NCI-H1930 (cell line): ENCODE measurements at regions not wholly inside any gene's neighbourhood (a gene's known extent, or its start where the extent isn't known, plus 50 kb on each side); places are given as distances from the start of the nearest gene placed in this dataset.
A peak's percentile ranks its signal among the peaks of the same experiment; 100 is the strongest.
"Not testable (repeated sequence)": the region's sequence is repeated elsewhere in the genome, so short reads cannot be mapped to it uniquely, and the experiment has no call there.

Experiments used
- DNase-seq, 2 experiments: peaks; one replicate each; lab custom pipeline; 2025; lab: John Stamatoyannopoulos, UW

DNA sequence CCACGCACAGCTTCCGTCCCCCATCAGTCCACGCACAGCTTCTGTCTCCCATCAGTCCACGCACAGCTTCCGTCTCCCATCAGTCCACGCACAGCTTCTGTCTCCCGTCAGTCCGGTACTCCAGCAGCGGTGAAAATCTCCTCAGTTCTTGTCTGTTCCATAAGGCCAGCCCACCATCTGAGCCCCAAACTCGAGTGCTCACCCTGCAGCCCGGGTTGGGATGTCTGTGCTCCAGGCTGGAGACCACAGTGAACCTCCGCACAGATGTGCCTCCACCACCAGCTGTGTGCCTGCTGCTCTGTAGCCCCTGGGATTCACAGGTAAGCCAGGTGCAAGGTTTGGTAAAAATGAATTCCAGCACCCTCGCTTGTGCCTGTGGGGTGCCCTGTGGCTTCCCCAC is 258.6 kb downstream of the NPHP4 start:
- no peak for DNase-seq

DNA sequence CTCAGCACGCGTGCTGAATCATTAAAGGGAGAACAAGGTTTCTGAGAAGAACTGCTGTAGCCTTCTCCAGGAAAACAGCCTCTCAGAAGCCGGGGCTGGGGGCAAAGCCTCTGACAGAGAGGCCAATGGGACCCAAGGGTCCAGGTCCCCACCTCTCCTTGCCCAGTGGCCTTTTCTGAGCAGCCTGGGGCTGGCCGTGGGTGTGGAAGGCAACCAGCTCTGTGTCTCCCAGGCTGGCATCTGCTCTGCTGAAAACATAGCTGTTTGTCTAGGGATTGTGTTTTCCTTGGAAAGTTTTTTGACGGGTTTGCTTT is 261.2 kb downstream of the NPHP4 start:
- no peak for DNase-seq

DNA sequence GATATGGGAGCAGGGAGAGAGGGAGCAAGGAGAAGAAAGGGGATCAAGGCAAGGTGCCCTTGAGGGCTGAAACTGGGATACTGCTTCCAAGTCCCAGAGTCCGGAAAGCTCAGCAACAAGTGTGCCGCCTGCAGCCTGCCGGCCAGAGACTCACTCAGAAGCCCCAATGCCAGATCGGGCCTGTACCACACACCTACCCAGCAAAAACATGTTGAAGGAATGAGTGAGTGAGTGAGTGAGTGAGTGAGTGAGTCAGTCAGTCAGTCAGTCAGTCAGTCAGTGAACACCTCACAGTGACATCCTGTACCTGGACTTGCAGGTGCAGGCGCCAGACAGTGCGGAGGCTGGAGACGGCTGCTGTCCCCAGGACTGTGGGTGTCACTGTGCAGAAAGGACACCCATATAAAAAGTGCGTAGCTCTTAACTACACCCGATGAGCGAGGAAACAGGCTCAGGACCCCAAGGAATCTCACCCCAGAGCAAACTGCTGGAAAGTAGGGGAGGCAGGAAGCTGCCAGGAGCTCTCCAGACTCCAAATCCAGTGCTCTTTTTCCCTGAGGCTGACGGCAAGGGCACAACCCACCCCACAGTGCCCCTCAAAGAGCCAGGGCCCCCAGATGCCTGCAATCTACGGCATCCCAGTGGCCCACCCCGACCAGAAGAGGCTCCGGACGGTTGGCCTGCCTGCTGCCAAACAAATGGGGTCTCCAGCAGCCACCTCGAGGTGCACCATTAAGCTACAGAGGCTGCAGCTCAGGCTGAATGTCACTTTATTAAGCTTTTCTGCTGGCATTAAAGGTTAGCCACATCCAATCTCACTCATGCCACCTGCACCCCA is 261.7 kb downstream of the NPHP4 start:
- DNase-seq: no peak

DNA sequence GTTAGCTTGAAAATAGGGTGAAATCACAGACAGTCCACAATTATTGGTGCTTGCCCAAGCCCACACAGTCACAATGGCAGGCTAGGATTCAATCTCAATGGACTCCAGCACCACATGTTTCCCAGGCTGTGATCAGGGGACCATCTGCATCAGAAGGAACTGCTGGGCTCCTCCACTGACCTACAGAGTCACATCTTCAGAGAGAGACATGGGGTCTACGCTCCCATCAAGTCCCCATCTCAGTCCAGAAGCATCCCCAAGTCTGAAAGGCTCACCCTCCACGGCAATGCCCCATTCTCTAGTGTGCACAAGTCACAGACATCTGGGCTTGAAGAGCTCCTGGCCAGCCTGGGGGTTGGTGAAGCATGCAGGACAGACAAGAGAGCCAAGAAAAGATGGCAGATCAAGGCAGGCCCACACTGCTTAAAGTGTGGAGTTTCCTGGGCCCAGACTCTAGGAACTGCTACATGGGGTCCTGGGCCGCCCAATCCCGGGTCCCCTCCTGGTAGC is 262.5 kb downstream of the NPHP4 start:
- no peak for DNase-seq

DNA sequence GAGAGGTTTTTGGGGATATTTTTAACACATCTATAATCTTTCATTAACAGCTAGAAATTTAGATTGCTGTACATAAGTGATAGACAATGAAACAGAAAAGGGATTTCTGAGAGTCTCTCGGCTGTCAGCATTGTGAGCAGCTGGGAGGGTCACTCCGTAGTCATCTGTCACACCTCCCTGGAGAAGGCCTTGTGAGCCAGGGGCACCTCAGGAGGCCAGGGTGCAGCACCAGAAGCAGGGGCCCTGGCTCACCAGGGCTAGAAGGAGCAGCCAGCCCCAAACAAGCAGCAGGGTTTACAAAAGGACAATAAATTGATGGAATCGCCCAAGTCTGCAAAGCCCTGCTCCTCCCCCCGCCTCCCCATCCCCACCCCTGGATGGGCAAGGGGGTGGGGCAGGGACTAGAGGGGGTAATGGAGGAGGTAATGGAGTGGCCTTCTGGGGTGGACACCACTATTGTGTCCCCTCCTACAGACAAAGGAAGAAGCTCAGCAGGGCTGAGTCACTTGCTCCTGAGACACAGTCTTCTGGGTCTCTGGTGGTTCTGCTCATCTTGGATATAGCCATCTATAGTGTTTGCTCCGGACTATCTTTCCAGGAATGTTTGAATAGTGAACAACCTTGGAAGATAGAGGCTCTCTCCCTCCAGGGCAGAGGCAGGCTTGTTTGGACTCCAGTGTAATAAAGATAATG is 263.4 kb downstream of the NPHP4 start:
- DNase-seq: no peak

DNA sequence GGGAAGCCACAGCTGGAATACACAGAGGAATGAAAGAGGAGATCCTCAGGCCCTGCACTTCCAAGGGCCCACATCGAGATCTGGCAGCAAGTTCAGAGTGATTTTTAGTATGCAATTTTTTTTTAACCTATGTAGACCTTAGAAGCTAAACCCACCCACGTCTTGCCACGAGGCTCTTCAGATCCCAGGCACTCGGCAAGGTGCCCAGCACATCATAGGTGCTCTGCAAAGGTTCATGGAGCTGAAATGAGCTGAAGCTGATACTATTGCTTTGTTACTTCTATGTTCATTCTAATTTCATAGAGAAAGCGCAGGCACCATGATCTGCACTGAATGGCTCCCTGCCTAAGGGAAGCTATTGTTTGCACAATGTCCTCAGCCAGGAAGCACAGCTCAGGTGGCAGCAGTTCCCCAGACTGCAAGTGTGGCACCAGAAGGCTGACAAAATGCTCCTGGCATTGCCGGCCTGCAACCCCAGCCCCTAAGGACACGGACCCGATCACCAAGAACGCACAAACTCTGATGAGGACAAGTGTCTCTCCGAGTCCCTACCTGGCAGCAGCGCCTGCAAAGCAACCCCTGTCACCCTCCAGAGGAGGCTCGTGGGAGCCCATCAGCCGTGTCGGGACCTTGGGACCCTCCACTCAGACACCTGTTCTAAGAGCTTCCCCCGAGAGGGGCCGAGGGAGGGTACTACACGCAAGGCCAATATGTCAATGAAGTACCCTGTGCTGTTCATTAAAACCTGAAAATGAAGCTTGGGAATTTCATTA is 264.2 kb downstream of the NPHP4 start:
- DNase-seq: no peak

DNA sequence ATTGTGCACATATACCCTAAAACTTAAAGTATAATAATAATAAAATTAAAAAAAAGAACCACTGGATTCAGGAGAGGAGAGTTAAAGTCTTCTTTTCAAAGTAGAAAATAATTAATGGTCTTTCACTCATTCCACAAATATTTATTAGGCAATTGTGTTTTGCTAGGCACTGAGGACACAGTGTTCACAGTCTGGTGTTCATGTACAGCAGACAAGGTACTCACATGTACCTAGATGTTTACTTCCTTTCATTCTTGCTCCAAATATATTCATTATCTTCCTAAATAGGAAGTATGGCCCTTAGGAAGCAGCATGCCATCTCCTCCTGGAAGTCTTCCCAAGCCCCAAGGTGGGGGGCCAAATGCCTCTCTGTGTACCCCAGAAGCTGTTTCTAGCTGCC is 265.0 kb downstream of the NPHP4 start:
- DNase-seq: no peak

DNA sequence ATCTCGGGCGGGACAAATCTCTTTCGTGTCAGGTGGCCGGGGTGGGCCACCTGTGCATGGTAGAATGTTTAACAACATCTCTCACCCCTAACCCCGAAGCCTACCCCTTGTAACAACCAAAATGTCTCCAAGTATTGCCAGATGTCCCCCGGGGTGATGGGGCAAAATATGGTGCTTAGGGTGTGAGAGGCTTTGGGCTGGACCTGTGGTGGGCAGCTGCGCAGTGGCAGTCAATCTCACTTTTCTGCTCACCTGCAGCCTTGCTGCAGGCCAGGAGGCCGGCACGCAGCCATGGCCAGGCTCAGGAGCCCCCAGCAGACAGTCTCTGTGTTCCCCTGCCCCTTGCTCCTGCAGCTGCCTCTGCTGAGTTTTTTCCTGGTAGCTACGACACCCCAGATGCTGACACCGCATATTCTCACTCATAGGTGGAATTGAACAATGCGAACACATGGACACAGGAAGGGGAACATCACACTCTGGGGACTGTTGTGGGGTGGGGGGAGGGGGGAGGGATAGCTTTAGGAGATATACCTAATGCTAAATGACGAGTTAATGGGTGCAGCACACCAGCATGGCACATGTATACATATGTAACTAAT is 265.5 kb downstream of the NPHP4 start:
- DNase-seq: not testable (repeated sequence)

DNA sequence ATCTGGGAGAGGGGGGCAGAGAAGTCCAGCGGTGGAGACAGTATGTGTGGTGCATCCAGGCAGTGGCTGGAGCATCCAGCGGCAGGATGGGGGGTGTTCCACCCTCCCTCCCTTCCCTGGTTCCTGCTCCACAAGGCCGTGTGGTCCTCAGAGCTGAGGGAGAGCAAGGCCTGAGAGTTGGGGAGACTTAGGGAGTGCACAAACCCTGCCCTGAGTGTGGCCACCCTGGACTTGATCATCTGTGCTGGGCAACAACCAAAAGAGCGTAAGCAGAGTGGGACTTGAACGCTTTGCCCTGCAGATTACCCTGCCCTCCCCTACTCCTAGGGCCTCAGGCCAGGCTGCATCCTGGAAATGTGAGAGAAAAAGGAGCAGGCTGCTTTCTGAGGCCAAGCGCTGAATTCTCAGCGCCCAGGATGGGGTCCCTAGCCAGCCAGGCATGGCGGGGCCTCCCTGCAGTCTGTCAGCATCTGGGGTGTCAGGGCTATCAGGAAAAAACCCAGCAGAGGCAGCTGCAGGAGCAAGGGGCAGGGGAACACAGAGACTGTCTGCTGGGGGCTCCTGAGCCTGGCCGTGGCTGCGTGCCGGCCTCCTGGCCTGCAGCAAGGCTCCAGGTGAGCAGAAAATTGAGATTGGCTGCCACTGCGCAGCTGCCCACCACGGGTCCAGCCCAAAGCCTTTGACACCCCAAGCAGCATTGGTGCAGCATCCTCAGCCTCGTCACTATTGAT is 266.2 kb downstream of the NPHP4 start:
- DNase-seq: no peak

DNA sequence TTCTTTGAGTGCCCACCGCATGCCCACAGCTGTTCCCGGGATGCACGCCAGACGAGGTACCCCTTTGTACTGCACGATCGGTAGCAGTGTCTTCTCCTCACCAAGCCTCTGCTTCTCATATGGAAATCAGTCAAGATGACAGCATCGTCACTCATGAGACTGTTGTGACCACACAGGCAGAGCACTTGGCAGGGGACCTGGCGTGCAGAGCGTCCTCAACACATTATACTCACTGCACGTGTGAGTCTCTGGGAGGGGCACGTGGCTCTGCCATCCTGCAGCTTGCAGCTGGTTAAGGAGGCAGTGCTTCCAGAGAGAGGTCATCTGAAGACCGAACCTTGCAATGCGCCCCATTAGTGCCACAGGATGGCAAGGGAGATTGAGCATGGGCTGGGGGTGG is 266.8 kb downstream of the NPHP4 start:
- DNase-seq: no peak

DNA sequence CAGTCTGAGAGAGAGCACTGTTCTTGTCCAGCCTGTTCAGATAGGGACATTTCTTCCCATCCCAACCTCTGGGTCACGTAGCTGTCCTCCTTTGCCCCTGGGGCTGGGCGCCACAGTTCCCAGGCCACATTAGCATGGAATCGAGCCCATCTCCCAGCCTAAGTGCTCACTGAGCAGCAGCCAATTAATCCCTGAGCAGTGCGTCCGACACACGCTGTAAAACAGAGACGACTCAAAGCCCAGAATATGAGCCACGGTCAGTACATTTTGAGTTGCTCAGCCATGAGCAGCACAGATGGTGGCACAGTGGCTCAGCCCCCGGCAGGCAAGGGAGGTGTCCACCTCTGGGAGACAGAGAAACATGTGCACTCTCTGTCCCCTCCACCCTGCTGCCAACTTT is 267.4 kb downstream of the NPHP4 start:
- no peak for DNase-seq

DNA sequence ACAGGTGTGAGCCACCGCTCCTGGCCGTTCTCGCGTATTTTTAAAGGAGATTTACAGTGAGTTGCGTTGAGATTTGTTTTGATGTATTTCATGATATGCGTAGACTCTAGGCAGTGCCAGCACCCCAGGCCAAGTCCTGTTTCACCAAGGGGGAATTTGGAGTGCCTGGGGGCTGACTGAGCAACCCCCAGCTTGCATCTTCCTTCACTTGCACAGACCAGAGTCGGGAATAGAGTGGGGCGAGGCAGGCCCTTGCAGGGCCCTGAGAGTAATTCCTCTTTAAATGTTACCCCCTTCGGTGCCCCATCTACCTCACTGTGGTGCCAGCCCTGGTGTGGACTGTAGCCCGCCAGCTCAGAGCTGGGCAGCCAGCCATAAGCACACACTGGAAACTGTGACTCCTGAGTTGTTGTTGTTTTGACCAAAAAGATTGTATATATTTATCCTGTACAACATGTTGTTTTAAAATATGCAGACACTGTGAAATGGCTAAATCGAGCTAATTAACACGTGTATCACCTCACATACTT is 269.5 kb downstream of the NPHP4 start:
- no peak for DNase-seq

DNA sequence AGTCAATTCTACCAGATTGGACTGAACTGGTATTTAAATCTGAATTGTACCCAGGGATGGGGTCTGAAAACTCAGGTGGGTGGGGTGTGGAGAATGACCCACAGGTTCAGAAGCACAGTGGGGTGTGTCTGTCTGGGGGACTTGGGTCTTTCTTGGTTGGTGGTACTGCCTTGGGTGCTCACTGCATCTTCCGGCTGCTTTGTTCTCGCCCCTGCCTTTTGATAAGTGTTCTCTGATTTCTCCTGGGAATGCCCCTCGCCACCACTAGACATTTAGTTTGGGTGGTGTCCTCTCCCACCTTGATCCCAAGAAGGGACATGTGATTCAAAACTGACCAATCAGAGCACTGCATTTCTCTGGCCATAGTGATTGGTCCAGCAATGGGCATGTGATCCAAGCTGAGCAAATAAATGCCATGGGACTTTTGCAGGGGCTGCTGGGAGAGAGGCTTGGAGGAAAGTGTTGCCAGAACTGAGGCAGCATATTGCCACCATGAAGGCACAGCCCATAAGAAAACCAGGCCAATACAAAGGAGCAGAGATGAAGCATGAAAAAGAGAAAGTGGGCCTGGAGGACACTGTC is 270.5 kb downstream of the NPHP4 start:
- DNase-seq: no peak

DNA sequence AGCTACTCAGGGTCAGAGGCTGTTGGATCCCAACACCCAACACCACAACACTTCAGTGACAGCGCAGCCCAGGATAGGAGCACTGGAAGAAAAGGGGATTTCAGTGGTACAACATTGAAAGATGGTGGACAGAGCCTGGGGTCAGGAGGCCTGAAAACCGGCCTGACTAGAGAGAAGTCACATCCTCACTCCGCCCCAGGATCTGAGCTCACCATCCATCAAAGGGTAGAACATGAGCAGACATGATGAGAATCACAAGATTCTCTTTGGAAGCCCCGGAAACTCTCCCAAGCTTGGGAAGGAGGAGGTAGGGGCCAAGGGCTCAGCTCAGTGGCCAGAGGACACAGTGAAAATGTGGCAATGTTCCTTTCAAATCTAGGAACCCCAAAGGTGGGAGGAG is 271.3 kb downstream of the NPHP4 start:
- no peak for DNase-seq

DNA sequence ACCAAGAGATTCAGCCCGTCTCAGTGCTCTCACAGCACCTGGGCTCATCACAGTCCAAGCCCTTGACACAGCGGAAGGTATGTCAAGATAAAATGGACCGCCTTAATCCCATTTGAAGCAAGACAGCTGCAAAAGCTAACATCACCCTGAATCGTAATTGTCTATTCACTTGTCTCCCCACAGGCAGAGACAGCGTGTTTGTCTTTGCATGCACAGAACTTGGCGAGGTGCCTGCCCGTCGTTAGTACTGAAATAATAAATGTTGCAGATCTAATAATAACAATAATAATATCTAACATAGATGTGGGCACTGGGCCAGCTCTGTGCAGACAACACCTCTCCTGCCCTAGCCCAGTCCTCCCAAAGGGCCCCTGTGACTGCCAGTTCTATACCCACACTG is 271.7 kb downstream of the NPHP4 start:
- no peak for DNase-seq

DNA sequence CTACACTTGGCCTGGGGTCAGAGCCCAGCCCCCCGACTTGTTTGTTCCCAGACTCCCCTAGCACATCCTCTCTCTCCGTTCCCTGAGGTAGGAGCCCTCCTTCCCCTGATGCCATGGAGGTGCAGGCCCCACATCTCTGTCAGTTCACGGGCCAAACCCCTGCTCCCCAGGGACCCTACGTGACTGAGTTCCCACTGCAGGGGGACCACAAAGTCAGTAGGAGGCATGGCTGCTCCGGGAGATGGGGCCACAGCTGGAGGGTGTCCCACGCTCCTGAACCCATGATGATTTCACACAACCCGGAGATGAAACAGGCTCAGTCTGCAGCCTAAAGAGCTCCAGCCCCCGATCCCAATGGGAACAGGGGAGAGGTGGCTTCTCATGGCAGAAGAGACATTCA is 272.2 kb downstream of the NPHP4 start:
- DNase-seq: no peak

DNA sequence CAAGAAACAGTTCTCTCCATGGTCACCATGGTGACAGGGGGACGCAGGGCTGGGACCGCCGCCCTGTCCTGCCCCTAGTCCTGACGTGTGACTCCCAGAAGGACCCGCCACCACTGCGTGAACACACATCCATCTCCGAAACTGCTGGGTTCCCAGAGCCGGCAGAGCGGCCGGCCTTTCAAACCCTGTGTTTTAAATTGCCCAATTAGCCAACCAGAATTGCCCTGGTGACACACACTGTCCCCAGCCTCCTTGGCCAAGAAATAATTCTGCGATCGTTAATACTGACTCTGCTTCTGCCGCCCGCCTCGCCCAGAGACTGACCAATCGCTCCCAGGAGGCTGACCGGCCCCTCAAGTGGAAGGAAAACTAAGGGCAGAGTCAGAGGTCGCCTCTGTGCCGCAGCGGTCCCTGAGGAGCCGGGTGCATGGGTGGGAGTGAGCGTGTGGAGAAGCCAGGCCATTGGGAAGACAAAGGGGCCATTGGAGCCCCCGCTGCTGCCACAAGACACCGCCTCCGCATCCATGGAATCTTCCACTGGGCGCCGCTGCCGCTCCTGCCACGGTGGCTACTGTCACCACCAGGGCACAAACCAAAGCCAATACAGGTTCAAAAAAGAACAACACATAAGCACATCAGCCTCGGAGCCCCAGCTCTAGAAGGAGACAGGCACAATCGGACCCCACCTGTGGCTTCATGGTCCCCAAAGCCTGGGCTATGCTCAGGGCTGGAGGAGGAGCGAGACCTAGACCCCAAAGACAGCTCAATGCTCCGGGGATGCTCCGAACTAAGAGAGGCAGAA is 273.2 kb downstream of the NPHP4 start:
- DNase-seq: peak in 1 of 2 experiments; percentile 10

DNA sequence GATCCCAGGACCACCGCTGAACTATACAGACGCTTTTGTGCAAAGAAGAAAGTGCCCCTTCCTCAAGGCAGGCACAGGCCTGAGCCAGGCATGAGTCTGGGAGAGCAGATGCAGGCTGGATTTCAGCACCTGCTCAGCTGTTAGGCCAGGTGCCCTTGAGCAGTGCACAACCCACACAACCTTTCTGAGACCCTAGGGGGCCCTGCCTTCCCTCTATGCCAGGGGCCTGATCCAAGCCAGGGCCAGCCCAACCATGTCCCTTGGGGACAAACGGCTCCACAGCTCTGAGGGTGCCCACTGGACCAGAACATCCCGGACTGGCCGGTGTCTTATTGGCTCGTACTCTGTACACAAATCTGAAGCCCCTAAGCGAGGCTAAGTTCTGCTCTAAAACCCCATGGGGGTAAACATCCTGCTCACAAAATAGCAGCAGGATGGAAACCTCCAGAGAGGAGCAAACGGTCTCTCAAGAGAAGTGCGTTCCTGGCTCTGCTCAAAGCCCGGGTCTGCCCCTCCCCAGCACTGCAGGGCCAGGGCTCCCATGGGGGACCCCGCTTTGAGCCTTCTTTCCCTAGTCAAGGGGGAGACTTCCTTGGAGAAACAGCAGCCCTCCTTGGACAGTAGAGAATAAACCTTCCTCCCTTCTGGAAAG is 275.1 kb downstream of the NPHP4 start:
- no peak for DNase-seq

DNA sequence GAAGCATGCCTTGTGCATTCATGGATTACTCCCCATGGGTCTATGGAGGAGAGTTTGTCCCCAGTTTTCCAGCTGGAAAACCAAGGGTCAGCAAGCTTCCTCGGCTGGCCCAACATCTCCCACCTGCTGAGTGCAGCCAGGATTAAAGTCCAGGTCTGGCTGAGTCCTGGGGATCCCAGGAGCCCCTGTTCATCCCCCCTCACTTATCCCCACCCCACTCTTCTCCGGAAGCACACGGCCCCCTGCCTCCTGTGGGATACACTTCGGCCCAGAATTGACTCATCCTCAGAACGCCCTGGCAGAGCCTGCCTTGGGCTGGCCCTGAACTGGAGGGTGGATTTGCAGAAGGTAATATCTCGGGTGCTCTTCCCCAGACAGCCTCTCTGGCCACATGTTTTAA is 276.1 kb downstream of the NPHP4 start:
- no peak for DNase-seq
